HG03571 (cell line): ENCODE measurements at regions not wholly inside any gene's neighbourhood (a gene's known extent, or its start where the extent isn't known, plus 50 kb on each side); places are given as distances from the start of the nearest gene placed in this dataset.
"Not testable (repeated sequence)": the region's sequence is repeated elsewhere in the genome, so short reads cannot be mapped to it uniquely, and the experiment has no call there.

Source experiments
- ATAC-seq: cut with Tn5 transposase; IDR thresholded peaks from one replicate; pipeline ENCODE4 v1.9.1; 2021; ENCODE audit not compliant: unreplicated experiment

- ATAC-seq = no peak
Measured at GRCh38 chr12:63508543-63508942, 159.8 kb downstream of the DPY19L2 start.

GRCh38 chr12:63499567-63499966 is 168.7 kb downstream of the DPY19L2 start:
- ATAC-seq = no peak

- no peak for ATAC-seq
Measured at GRCh38 chr12:63498239-63498638, 170.1 kb downstream of the DPY19L2 start.

- ATAC-seq = no peak
Measured at GRCh38 chr12:63496654-63497053, 171.6 kb downstream of the DPY19L2 start.

GRCh38 chr12:63495974-63496373 is 172.3 kb downstream of the DPY19L2 start:
- ATAC-seq = no peak

- ATAC-seq = not testable (repeated sequence)
Measured at GRCh38 chr12:63493357-63493756, 174.9 kb downstream of the DPY19L2 start.

- no peak for ATAC-seq
Measured at GRCh38 chr12:63480186-63480585, 188.1 kb downstream of the DPY19L2 start.

GRCh38 chr12:63470161-63470560 is 198.1 kb downstream of the DPY19L2 start:
- ATAC-seq = no peak

- no peak for ATAC-seq
Measured at GRCh38 chr12:63467951-63468350, 200.3 kb downstream of the DPY19L2 start.

GRCh38 chr12:63457857-63458256 is 210.4 kb downstream of the DPY19L2 start:
- ATAC-seq = no peak

GRCh38 chr12:63457428-63457827 is 210.9 kb downstream of the DPY19L2 start:
- no peak for ATAC-seq

- no peak for ATAC-seq
Measured at GRCh38 chr12:63450816-63451215, 217.5 kb downstream of the DPY19L2 start.

- no peak for ATAC-seq
Measured at GRCh38 chr12:63450334-63450733, 218.0 kb downstream of the DPY19L2 start.

- no peak for ATAC-seq
Measured at GRCh38 chr12:63445224-63445880, 222.9 kb downstream of the DPY19L2 start.

GRCh38 chr12:63440048-63440447 is 228.2 kb downstream of the DPY19L2 start:
- no peak for ATAC-seq

GRCh38 chr12:63434384-63434783 is 233.9 kb downstream of the DPY19L2 start:
- not testable (repeated sequence) for ATAC-seq

GRCh38 chr12:63427969-63428368 is 240.3 kb downstream of the DPY19L2 start:
- ATAC-seq = not testable (repeated sequence)

- not testable (repeated sequence) for ATAC-seq
Measured at GRCh38 chr12:63427029-63427428, 241.3 kb downstream of the DPY19L2 start.

- ATAC-seq = no peak
Measured at GRCh38 chr12:63424671-63425070, 243.6 kb downstream of the DPY19L2 start.

- ATAC-seq = no peak
Measured at GRCh38 chr12:63423839-63424238, 244.5 kb downstream of the DPY19L2 start.

- ATAC-seq = peak; percentile 86
Measured at GRCh38 chr12:63420206-63420644, 248.1 kb downstream of the DPY19L2 start.

- ATAC-seq = no peak
Measured at GRCh38 chr12:63419154-63419553, 249.1 kb downstream of the DPY19L2 start.

GRCh38 chr12:63416788-63417187 is 251.5 kb downstream of the DPY19L2 start:
- no peak for ATAC-seq
